ENCODE measurements at regions not wholly inside any gene's neighbourhood (a gene's known extent, or its start where the extent isn't known, plus 50 kb on each side); places are given as distances from the start of the nearest gene placed in this dataset.

GRCh38 chr2:41970988-41971660 is 76.7 kb upstream of the PKDCC start:
- DNase-seq = no peak

DNA sequence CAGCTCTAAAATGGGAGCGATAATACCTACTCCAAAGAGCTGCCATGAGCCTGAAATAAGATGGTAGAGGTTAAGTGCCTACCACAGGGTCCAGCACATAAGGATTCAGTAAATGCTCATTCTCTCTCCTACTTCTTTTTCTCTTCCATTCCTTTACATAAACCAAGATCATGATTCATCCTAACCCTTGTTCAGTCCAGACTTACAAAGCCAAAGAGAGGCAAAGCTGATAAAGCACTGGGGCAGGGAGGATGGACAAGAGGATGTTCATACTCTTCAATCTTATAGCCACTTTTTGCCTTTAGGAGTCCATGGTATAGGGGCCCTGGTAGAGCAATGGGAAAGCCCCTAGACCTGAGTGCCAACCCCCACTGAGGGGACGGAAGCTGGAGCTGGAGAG is 75.6 kb upstream of the PKDCC start:
- DNase-seq = no peak

- DNase-seq = no peak
Observed at GRCh38 chr2:41972819-41973218, 75.0 kb upstream of the PKDCC start.

DNA sequence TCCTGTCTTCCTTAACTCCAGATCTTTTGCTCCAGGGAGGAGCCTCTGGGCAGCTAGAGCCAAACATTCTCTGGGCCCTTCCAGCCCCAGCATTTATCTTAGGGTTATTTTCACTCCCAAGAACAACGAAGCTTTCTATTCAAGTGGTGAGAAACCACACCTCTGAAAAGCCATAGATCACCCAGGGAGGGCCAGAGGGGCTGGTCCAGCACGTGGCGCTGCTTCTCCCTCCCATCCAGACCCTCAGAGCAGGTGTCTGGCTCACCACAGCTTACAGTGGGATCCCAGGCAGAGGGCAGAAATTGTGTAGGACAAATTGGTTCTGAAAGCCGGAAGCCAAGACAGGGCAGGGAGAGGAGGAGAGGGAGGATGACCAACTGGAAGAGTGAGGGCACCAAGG is 74.0 kb upstream of the PKDCC start:
- DNase-seq = no peak

GRCh38 chr2:41981417-41981816 is 66.4 kb upstream of the PKDCC start:
- no peak for DNase-seq

GRCh38 chr2:41985573-41986095 is 62.2 kb upstream of the PKDCC start:
- DNase-seq = no peak

DNA sequence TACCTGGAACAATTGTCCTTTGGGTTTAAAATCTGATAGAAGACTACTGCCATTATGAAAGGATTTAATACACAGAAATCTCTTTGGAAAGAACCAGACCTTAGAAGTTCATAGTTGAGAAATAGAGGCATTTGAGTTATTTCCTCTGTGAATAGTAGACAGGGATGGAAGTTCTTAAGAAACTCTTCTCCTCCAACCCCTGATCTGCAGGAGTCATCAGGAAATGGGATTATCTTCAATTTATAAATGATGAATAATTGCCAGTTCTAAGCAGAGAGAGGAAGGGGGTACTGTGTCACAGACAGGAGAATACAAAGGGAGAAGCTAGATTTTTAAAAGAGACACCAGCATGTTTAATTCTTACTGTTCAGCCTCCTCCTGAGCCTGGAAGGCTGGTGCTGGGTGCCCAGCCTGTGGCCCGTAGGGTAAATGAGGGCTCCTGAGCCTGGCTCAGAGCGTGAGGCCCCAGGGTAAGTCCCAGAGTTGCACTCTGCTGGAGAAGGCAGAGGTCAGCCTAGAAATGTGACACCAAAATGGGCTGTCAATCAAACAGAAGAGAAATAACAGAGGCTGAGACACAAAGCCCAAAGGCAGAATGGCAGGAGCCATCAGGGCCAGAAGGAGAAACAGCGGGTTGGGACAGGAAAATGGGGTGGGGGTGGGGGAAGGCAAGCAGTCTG is 58.2 kb upstream of the PKDCC start:
- DNase-seq = no peak

DNA sequence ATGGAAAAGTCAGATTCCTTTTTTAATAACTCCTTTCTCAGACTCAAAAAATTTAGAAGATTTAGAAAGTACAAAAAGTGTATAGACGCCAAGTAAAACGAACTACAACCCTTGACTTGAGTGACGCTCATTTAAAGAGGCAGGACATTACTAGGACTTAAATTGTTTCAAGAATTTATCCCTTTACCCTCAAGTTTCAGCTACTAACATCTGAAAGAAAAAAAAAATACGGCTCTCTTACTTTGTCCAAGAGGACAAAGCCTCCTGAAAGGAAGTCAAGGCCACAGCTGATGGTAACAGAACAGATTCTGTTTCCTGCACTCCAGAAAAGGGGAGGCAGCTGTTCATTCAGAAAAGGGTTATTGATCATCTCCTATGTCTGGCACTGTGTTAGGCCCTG is 57.6 kb upstream of the PKDCC start:
- no peak for DNase-seq

DNA sequence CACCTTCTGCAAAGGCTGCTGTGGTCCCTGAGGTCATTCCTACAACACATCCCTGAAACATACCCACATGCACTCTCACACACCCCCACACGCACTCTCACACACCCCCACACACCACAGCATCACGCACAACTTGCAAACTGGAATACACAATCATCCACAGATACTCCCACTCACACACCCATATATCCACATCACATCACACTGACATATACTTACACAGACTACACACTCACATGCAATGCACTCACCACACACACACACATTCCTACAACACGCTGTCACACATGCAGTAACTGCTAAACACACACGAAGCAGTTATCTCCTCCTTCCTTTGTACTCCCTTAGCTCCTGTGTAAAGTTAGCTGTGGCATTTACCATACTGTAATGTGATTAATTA is 57.1 kb upstream of the PKDCC start:
- DNase-seq = no peak

DNA sequence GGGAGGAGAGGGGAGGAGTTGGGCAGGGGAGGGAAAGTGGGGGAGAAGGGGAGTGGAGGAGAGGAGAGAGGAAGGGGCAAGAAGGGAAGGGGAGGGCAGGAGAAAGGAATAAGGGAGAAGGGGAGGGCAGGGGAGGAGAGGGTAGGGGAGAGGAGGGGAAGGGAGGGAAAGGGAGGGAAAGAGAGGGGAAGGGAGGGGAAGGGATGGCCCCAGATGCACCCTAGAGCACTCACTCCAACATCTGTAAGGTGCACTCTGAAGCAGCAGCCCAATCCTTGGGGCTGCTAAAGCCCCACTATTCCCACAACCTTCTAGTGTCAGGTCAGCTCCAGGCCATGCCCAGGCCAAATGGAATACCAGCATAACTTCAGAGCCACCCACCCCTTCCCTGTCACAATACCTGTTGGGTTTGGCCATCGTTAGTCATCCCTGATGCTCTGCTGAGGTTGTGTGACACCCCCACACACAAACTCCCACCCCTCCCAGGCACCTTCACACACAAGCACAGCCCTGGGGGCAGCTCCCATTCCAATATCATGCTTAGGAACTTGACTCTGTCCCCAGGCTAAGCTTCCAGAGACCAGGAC is 55.7 kb upstream of the PKDCC start:
- DNase-seq = no peak

GRCh38 chr2:41992671-41993434 is 55.0 kb upstream of the PKDCC start:
- DNase-seq = no peak

DNA sequence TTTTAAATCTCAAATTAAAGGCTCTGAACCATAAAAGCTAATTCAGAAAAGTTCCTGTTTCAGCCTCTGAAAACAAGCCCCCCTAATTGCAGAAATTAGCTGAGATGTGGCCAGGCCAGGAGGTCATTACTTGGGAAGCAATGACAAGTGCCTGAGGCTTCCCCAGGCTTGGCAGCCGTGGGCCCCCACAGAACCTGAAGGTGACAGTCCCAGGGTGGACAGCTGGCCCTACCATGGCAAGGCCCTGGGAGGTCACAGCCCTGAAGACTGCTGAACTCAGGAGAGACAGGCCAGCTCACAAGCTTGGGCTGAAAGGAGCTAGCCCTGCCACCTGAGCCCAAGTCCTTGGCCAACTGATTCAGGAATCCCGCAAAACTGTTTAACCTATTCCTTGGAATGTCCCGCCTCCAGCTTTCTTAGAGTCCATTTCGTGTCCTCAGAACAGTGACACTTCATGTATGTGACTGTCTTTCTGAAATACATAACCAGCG is 54.3 kb upstream of the PKDCC start:
- DNase-seq = no peak

GRCh38 chr2:41994233-41994637 is 53.6 kb upstream of the PKDCC start:
- no peak for DNase-seq

DNA sequence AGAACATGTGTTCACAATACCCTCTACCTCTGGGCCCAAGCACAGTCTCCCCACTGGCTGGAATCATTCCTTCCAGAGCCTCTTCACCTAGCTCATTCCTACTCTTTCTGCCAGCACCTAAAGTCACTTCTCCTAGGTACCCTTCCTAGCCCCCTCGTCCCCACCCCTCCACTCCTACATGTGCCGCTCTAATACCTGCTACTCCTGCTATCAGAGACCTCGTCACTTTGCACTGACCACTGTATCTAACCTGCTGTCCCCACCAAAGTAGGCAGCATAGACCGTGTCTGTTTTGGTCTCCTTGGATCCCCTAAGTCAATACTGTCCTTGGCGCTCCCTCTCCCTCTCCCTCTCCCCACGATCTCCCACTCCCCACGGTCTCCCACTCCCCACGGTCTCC is 53.2 kb upstream of the PKDCC start:
- DNase-seq = no peak

DNA sequence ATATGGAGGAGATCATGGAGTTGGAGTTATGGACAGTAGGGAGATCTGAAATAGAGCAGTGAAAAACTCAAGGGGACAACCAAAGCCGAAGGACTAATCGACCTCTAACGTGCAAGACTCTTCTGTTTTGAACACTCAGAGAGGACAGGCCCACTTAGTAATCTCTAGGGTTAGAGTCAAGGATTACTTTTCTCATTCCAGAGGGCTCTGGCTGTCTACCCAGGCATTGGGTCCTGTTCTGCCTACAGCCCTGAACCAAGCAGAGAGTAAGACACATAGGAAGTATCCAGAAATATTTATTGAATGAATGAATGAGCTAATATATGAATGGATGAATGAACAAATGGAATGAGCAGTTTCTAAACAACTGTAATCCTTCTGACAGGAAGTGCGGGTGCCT is 50.3 kb upstream of the PKDCC start:
- no peak for DNase-seq
